Karpas-422 (cell line): ENCODE measurements at regions not wholly inside any gene's neighbourhood (a gene's known extent, or its start where the extent isn't known, plus 50 kb on each side); places are given as distances from the start of the nearest gene placed in this dataset. TPM values are rescaled to one million over a fixed set of nuclear protein-coding genes. Genes with fewer than 3 reads are reported as not detected.

Experiments
- DNase-seq: peaks from one replicate; pipeline ENCODE4 v3.0.0-alpha.2; 2015
- H2AFZ ChIP-seq: fragments of 200-600 bp; sonication (generic); 2 replicates; pipeline ENCODE4 v1.6.1; 2014; ENCODE audit warnings: antibody characterized with exemption, low read length, mixed read lengths
- H3K27ac ChIP-seq: fragments of 200-600 bp; sonication (generic); 2 replicates; pipeline ENCODE4 v1.5.1; 2014; ENCODE audit warnings: mild to moderate bottlenecking, low read length, moderate library complexity
- H3K27me3 ChIP-seq: fragments of 200-600 bp; sonication (generic); 2 replicates; pipeline ENCODE4 v1.6.1; 2014; ENCODE audit warnings: low read length, mixed read lengths
- H3K36me3 ChIP-seq: fragments of 200-600 bp; sonication (generic); 2 replicates; pipeline ENCODE4 v1.6.1; 2014; ENCODE audit warnings: low read length, mixed read lengths; ENCODE audit not compliant: insufficient read depth
- H3K4me1 ChIP-seq: fragments of 200-600 bp; sonication (generic); 2 replicates; pipeline ENCODE4 v1.6.1; 2014; ENCODE audit warnings: mild to moderate bottlenecking, low read length, mixed read lengths
- H3K4me2 ChIP-seq: fragments of 200-600 bp; sonication (generic); 2 replicates; pipeline ENCODE4 v1.6.1; 2014; ENCODE audit warnings: low read length, low read depth, mild to moderate bottlenecking; ENCODE audit not compliant: poor library complexity, severe bottlenecking
- H3K4me3 ChIP-seq: fragments of 200-600 bp; sonication (generic); 2 replicates; pipeline ENCODE4 v1.5.1; 2014; ENCODE audit warnings: mild to moderate bottlenecking, antibody characterized with exemption, low read length, mixed read lengths
- H3K79me2 ChIP-seq: fragments of 200-600 bp; sonication (generic); 2 replicates; pipeline ENCODE4 v1.6.1; 2014; ENCODE audit warnings: mild to moderate bottlenecking, low read length, mixed read lengths
- H3K9ac ChIP-seq: fragments of 200-600 bp; sonication (generic); 2 replicates; pipeline ENCODE4 v1.6.0; 2014; ENCODE audit warnings: low read length
- H3K9me2 ChIP-seq: fragments of 200-600 bp; sonication (generic), shearing (Covaris generic); replicated peaks from 2 replicates; pipeline ENCODE4 v1.6.0; 2014; ENCODE audit warnings: mild to moderate bottlenecking, low read length, moderate library complexity; ENCODE audit not compliant: insufficient read depth
- H3K9me3 ChIP-seq: fragments of 300-700, 200-600 bp; sonication (generic); 2 replicates; pipeline ENCODE4 v1.6.1; 2014; ENCODE audit warnings: low read length, mixed read lengths
- H4K20me1 ChIP-seq: fragments of 200-600 bp; sonication (generic); 2 replicates; pipeline ENCODE4 v1.6.1; 2014; ENCODE audit warnings: mild to moderate bottlenecking, antibody characterized with exemption, low read length, low read depth; ENCODE audit not compliant: insufficient read depth
- small RNA-seq: library from RNA; depleted of rRNA; stranded (forward); fragments of <200 nt; gene quantifications from one replicate; pipeline ENCODE3, GENCODE V24; 2014

GRCh38 chr6:155509743-155510475 is 54.3 kb upstream of the NOX3 start:
- Histone ChIP-seq H3K4me2 (no peak overlapping the region), H3K9me2 (no peaks in the 10 kb centered on the region), H3K27me3 (no peaks in the 10 kb centered on the region), H4K20me1 (no peaks in the 10 kb centered on the region), H3K27ac (no peak overlapping the region), H3K79me2 (no peaks in the 10 kb centered on the region), H3K4me1 (no peaks in the 10 kb centered on the region), H3K36me3 (no peaks in the 10 kb centered on the region), H3K4me3 (no peak overlapping the region), H2AFZ (no peak overlapping the region), H3K9me3 (no peaks in the 10 kb centered on the region), H3K9ac (no peak overlapping the region)
- no peak for DNase-seq

DNA sequence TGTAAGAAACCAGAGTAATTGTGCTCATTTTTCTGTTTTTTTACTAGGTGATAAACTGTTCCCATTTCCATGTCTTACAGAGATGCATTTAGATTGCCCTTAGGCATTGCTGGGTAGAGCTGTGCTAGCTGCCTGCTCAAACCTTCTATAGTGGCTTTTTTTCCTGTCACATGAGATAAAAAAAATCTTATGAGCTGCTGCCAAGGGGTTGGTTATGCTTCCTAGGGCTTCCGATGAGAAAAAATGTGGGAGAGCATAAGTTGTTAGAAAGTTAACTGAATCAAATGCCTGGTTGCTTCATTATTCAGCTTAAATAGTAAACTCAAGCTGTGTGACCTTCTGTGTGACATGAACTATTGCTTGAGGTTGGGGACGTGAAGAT is 50.0 kb upstream of the NOX3 start:
- Histone ChIP-seq H3K27ac (no peak overlapping the region), H3K36me3 (no peaks in the 10 kb centered on the region), H3K9ac (no peak overlapping the region), H3K4me2 (no peak overlapping the region), H3K27me3 (no peaks in the 10 kb centered on the region), H3K79me2 (no peaks in the 10 kb centered on the region), H3K9me2 (no peaks in the 10 kb centered on the region), H3K9me3 (no peaks in the 10 kb centered on the region), H2AFZ (no peak overlapping the region), H3K4me1 (no peaks in the 10 kb centered on the region), H3K4me3 (no peak overlapping the region), H4K20me1 (no peaks in the 10 kb centered on the region)
- DNase-seq, result no peak

Small RNA genes in the stretch of these regions (small RNA-seq; reads per million reads assigned to genes)
- gene MIR1202 (not detected), gene RNU7-152P (not detected), gene SNORD28B (0.36 reads per million)
